Calu3 (cell line): ENCODE measurements at regions not wholly inside any gene's neighbourhood (a gene's known extent, or its start where the extent isn't known, plus 50 kb on each side); places are given as distances from the start of the nearest gene placed in this dataset.

ENCODE experiments used
- BruUV-seq: library from RNA; stranded (reverse); fragments of 400-500 nt; replicated peaks from 2 replicates; lab custom pipeline; 2021; lab: Mats Ljungman, UMichigan
- CTCF ChIA-PET: fragments of 300-600 bp; sonication (Branson Sonifier 250); formaldehyde crosslinking; loops from one replicate; lab custom pipeline; 2022; ENCODE audit warnings: antibody characterized with exemption; lab: Charles Lee
- DNase-seq: peaks from one replicate; pipeline ENCODE4 v3.0.0; 2022
- H3K27ac Mint-ChIP-seq: one replicate; pipeline ENCODE4 v1.8.0; 2022; ENCODE audit warnings: mixed read lengths; ENCODE audit not compliant: unreplicated experiment
- H3K27me3 Mint-ChIP-seq: one replicate; pipeline ENCODE4 v1.8.0; 2022; ENCODE audit warnings: mixed read lengths; ENCODE audit not compliant: unreplicated experiment
- H3K36me3 Mint-ChIP-seq: one replicate; pipeline ENCODE4 v1.8.0; 2022; ENCODE audit warnings: mild to moderate bottlenecking, moderate library complexity, mixed read lengths; ENCODE audit not compliant: insufficient read depth, unreplicated experiment
- H3K4me1 Mint-ChIP-seq: one replicate; pipeline ENCODE4 v1.8.0; 2022; ENCODE audit warnings: mild to moderate bottlenecking, low read depth, mixed read lengths; ENCODE audit not compliant: unreplicated experiment
- H3K4me3 Mint-ChIP-seq: one replicate; pipeline ENCODE4 v1.8.0; 2022; ENCODE audit warnings: mild to moderate bottlenecking, low read depth, moderate library complexity, mixed read lengths; ENCODE audit not compliant: unreplicated experiment
- H3K9me3 Mint-ChIP-seq: one replicate; pipeline ENCODE4 v1.8.0; 2022; ENCODE audit warnings: low read depth, mixed read lengths; ENCODE audit not compliant: unreplicated experiment
- CTCF ChIP-seq: fragments of 200-600 bp; IDR thresholded peaks from one replicate; pipeline ENCODE4 v1.8.0; 2022; ENCODE audit warnings: antibody characterized with exemption; ENCODE audit not compliant: unreplicated experiment
- intact Hi-C: fragments of 100-400 bp; cut with micrococcal nuclease; formaldehyde crosslinking; loops from one replicate; pipeline ENCODE4 v1.10.0; 2022; ENCODE audit not compliant: unreplicated experiment

GRCh38 chr2:205860181-205860580 lies 177.9 kb downstream of the NRP2 start:
- Mint-ChIP-seq H3K36me3 (no peaks in the 10 kb centered on the region), H3K9me3 (no peaks in the 10 kb centered on the region), H3K4me1 (peaks cover 10% of the 10 kb centered on the region), H3K27me3 (peaks cover 56% of the 10 kb centered on the region), H3K27ac (no peak overlapping the region), H3K4me3 (no peak overlapping the region)
- no peak for DNase-seq
- BruUV-seq, result no TSS peak
- intact Hi-C loops, result no loop called here
- no peak for TF ChIP-seq CTCF
- CTCF ChIA-PET, result no interaction called here

DNA sequence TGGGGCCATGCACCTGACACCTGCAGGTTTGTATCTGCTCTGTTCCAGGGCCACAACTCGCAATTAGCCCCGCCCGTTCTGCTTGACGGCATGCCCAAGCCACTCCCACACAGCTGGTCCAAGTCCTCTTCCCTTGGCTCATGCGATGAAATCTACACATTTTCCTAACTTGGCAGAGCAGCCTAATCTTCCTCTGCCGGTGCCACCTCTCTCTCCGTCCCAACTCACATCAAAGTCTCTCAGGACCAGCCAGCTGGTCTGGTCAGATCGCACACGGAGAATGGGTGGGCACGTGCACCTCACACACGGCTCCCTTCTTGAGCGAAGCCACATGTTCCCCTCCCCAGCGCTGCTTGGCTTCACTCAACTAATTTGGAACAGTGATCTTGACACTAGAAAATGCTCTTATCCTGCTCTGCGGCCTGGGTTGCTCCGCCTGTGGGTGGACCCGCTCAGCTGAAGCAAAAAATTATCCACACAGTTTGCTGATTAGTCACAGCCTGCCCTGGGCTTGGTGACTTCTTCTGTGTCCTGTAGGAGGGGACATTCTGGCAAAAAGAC lies 176.7 kb downstream of the NRP2 start:
- H3K27ac Mint-ChIP-seq, result no peak overlapping the region
- peaks cover 66% of the 10 kb centered on the region for H3K27me3 Mint-ChIP-seq
- TF ChIP-seq CTCF, result no peak
- peak overlapping the region; percentile 46 for H3K4me3 Mint-ChIP-seq
- H3K36me3 Mint-ChIP-seq, result no peaks in the 10 kb centered on the region
- no TSS peak for BruUV-seq
- no peaks in the 10 kb centered on the region for H3K9me3 Mint-ChIP-seq
- intact Hi-C loops, result no loop called here
- DNase-seq, result peak; percentile 30
- H3K4me1 Mint-ChIP-seq, result peaks cover 10% of the 10 kb centered on the region
- CTCF ChIA-PET, result no interaction called here

GRCh38 chr2:205858275-205858674 lies 176.0 kb downstream of the NRP2 start:
- H3K4me1 Mint-ChIP-seq, result peaks cover 10% of the 10 kb centered on the region
- DNase-seq, result no peak
- peaks cover 63% of the 10 kb centered on the region for H3K27me3 Mint-ChIP-seq
- TF ChIP-seq CTCF, result no peak
- intact Hi-C loops, result no loop called here
- no peaks in the 10 kb centered on the region for H3K9me3 Mint-ChIP-seq
- CTCF ChIA-PET, result no interaction called here
- H3K27ac Mint-ChIP-seq, result no peak overlapping the region
- no peaks in the 10 kb centered on the region for H3K36me3 Mint-ChIP-seq
- no TSS peak for BruUV-seq
- H3K4me3 Mint-ChIP-seq, result no peak overlapping the region

- H3K4me1 Mint-ChIP-seq, result peaks cover 10% of the 10 kb centered on the region
- CTCF ChIA-PET, result no interaction called here
Measured at GRCh38 chr2:205857520-205858237, 175.4 kb downstream of the NRP2 start.

More at GRCh38 chr2:205857520-205858237, 175.4 kb downstream of the NRP2 start:
- H3K9me3 Mint-ChIP-seq, result no peaks in the 10 kb centered on the region
- no peak for DNase-seq
- TF ChIP-seq CTCF, result no peak
- H3K27me3 Mint-ChIP-seq, result peaks cover 63% of the 10 kb centered on the region
- BruUV-seq, result no TSS peak
- H3K4me3 Mint-ChIP-seq, result no peak overlapping the region
- intact Hi-C loops, result no loop called here
- H3K36me3 Mint-ChIP-seq, result no peaks in the 10 kb centered on the region
- H3K27ac Mint-ChIP-seq, result no peak overlapping the region
